Progenitor cell of endocrine pancreas (in vitro differentiated cells): ENCODE measurements at regions not wholly inside any gene's neighbourhood (a gene's known extent, or its start where the extent isn't known, plus 50 kb on each side); places are given as distances from the start of the nearest gene placed in this dataset.

Experiments used
- DNase-seq: peaks from one replicate; pipeline ENCODE4 v3.0.0; 2021; ENCODE audit warnings: low spot score; ENCODE audit not compliant: unreplicated experiment
- H3K27ac Mint-ChIP-seq: 2 replicates; pipeline ENCODE4 v1.8.0; 2021; ENCODE audit warnings: mild to moderate bottlenecking, moderate library complexity, mixed read lengths
- H3K27me3 Mint-ChIP-seq: 2 replicates; pipeline ENCODE4 v1.8.0; 2021; ENCODE audit warnings: mixed read lengths
- H3K36me3 Mint-ChIP-seq: 2 replicates; pipeline ENCODE4 v1.8.0; 2022; ENCODE audit warnings: mixed read lengths; ENCODE audit not compliant: insufficient read depth
- H3K4me1 Mint-ChIP-seq: 2 replicates; pipeline ENCODE4 v1.8.0; 2021; ENCODE audit warnings: low read depth, mixed read lengths
- H3K4me3 Mint-ChIP-seq: 2 replicates; pipeline ENCODE4 v1.8.0; 2021; ENCODE audit warnings: low read depth, mild to moderate bottlenecking, moderate library complexity, mixed read lengths
- H3K9me3 Mint-ChIP-seq: 2 replicates; pipeline ENCODE4 v1.8.0; 2021; ENCODE audit warnings: low read depth, mixed read lengths
- TF ChIP-seq, protein P1 (sequence below): fragments of 200-600 bp; sonication (generic); IDR thresholded peaks from one replicate; pipeline ENCODE4 v1.5.0; 2021; ENCODE audit warnings: antibody characterized with exemption, mild to moderate bottlenecking; ENCODE audit not compliant: unreplicated experiment

DNA sequence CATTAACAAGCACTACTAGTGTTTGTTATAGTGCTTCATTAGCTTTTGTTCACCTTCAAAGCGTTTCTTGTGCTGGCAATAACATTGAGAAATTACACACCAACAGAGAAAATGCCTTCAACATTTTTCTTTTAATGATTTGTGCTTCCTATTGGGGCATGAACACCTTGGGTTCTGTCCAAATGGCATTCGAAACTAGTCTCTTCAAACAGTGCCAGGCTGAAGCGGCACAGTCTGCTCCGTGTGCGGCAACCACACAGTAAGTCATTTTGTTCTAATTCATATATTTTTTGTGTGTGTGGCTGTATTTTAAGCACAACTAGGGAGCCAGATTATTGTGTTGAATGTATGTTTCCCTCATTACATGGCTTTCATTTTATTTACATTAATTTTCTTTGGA, 414.7 kb upstream of the SGCD start:
- TF ChIP-seq, protein P1, sequence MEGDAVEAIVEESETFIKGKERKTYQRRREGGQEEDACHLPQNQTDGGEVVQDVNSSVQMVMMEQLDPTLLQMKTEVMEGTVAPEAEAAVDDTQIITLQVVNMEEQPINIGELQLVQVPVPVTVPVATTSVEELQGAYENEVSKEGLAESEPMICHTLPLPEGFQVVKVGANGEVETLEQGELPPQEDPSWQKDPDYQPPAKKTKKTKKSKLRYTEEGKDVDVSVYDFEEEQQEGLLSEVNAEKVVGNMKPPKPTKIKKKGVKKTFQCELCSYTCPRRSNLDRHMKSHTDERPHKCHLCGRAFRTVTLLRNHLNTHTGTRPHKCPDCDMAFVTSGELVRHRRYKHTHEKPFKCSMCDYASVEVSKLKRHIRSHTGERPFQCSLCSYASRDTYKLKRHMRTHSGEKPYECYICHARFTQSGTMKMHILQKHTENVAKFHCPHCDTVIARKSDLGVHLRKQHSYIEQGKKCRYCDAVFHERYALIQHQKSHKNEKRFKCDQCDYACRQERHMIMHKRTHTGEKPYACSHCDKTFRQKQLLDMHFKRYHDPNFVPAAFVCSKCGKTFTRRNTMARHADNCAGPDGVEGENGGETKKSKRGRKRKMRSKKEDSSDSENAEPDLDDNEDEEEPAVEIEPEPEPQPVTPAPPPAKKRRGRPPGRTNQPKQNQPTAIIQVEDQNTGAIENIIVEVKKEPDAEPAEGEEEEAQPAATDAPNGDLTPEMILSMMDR = no peak
- no peaks in the 10 kb centered on the region for H3K36me3 Mint-ChIP-seq
- H3K4me3 Mint-ChIP-seq = no peak overlapping the region
- H3K4me1 Mint-ChIP-seq = no peaks in the 10 kb centered on the region
- peaks cover 12% of the 10 kb centered on the region for H3K27me3 Mint-ChIP-seq
- H3K9me3 Mint-ChIP-seq = no peaks in the 10 kb centered on the region
- H3K27ac Mint-ChIP-seq = no peak overlapping the region
- DNase-seq = no peak

DNA sequence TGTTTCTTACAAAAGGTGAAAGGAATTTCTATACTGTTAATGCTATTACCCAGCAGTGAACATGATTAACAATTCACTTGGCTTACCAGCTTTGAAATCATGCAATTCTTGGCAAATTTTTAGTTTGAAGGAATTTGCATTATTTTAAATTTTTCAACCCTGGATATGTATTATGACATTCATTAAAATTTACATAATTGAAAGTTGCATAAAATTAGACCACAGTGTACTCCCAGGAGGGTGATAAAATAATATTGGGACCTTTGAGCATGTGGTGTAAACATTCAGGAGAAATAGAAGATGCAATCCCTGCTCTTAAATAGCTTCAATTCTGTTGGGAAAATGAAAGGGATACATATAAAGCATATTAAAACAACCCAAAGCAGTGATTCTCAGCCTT, 412.2 kb upstream of the SGCD start:
- no peak overlapping the region for H3K27ac Mint-ChIP-seq
- no peaks in the 10 kb centered on the region for H3K36me3 Mint-ChIP-seq
- DNase-seq = no peak
- TF ChIP-seq, protein P1 = no peak
- H3K4me3 Mint-ChIP-seq = no peak overlapping the region
- H3K9me3 Mint-ChIP-seq = no peaks in the 10 kb centered on the region
- H3K4me1 Mint-ChIP-seq = no peaks in the 10 kb centered on the region
- peaks cover 10% of the 10 kb centered on the region for H3K27me3 Mint-ChIP-seq

DNA sequence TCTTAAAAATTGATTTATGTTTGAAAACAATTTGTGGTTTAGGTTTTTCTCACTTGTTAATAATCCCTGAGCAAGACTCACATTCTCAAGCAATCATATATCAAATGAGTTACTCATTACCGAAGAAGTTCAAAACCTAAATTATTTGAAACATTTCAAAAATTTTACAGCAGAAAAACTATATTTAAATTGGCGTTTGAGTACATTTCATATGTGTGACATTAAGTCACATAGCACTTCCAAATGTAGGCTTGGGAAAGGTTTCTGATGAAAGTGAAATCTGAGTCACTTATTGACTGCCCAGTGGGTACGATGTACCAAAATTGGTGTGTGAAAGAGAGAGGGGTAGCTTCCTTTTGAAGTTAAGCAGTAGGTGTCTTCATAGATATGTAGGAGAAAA, 411.4 kb upstream of the SGCD start:
- Mint-ChIP-seq H3K27me3 (peaks cover 10% of the 10 kb centered on the region), H3K9me3 (no peaks in the 10 kb centered on the region), H3K36me3 (no peaks in the 10 kb centered on the region), H3K4me3 (no peak overlapping the region), H3K4me1 (no peaks in the 10 kb centered on the region), H3K27ac (no peak overlapping the region)
- DNase-seq = no peak
- TF ChIP-seq, protein P1 = no peak

DNA sequence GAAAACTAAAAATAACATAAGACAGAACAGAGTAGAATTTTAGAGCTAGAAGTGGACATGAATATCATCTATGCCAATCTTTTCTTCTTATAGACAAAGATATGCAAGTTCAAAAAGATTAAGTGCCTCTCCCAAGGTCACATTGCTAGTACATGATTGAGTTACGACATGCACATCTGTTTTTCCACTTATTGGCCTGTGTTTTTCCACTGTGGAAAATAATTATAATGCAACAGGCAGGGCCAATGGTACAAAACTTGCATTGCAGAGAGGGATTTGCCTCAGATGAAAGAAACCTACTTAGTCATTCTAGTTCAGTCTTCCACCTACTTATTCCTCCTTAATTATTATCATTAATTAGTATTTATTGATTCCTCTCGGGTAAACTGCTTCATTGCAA, 407.8 kb upstream of the SGCD start:
- H3K4me3 Mint-ChIP-seq = no peak overlapping the region
- no peak overlapping the region for H3K27ac Mint-ChIP-seq
- H3K9me3 Mint-ChIP-seq = no peaks in the 10 kb centered on the region
- TF ChIP-seq, protein P1 = no peak
- H3K4me1 Mint-ChIP-seq = no peaks in the 10 kb centered on the region
- H3K36me3 Mint-ChIP-seq = no peaks in the 10 kb centered on the region
- H3K27me3 Mint-ChIP-seq = peaks cover 8% of the 10 kb centered on the region
- DNase-seq = no peak

- TF ChIP-seq, protein P1 = no peak
- H3K4me1 Mint-ChIP-seq = no peaks in the 10 kb centered on the region
- no peak for DNase-seq
- H3K4me3 Mint-ChIP-seq = no peak overlapping the region
- H3K9me3 Mint-ChIP-seq = no peaks in the 10 kb centered on the region
- peaks cover 8% of the 10 kb centered on the region for H3K27me3 Mint-ChIP-seq
- no peak overlapping the region for H3K27ac Mint-ChIP-seq
- H3K36me3 Mint-ChIP-seq = no peaks in the 10 kb centered on the region
These were observed 407.2 kb upstream of the SGCD start for GRCh38 chr5:155919725-155920124.
